ENCODE measurements at regions not wholly inside any gene's neighbourhood (a gene's known extent, or its start where the extent isn't known, plus 50 kb on each side); places are given as distances from the start of the nearest gene placed in this dataset.

- no peak for DNase-seq (ENCODE audit: low read depth)
These were observed 129.1 kb upstream of the FBN2 start for GRCh38 chr5:128667152-128667551.

- DNase-seq (ENCODE audit: low read depth), result no peak
These were observed 129.7 kb upstream of the FBN2 start for GRCh38 chr5:128667751-128668150.

- DNase-seq (ENCODE audit: low read depth), result no peak
These were observed 130.9 kb upstream of the FBN2 start for GRCh38 chr5:128668921-128669320.

- no peak for DNase-seq (ENCODE audit: low read depth)
These were observed 131.8 kb upstream of the FBN2 start for GRCh38 chr5:128669803-128670202.

- DNase-seq (ENCODE audit: low read depth), result no peak
These were observed 133.9 kb upstream of the FBN2 start for GRCh38 chr5:128671943-128672342.

- no peak for DNase-seq (ENCODE audit: low read depth)
These were observed 135.0 kb upstream of the FBN2 start for GRCh38 chr5:128673000-128673399.

GRCh38 chr5:128673411-128673957, 135.4 kb upstream of the FBN2 start:
- no peak for DNase-seq (ENCODE audit: low read depth)

- DNase-seq (ENCODE audit: low read depth), result no peak
These were observed 135.9 kb upstream of the FBN2 start for GRCh38 chr5:128673970-128674369.

- no peak for DNase-seq (ENCODE audit: low read depth)
These were observed 136.9 kb upstream of the FBN2 start for GRCh38 chr5:128674837-128675446.

GRCh38 chr5:128681096-128681495, 143.1 kb upstream of the FBN2 start:
- DNase-seq (ENCODE audit: low read depth), result no peak

- no peak for DNase-seq (ENCODE audit: low read depth)
These were observed 143.9 kb upstream of the FBN2 start for GRCh38 chr5:128681764-128682592.

GRCh38 chr5:128682669-128683068, 144.6 kb upstream of the FBN2 start:
- no peak for DNase-seq (ENCODE audit: low read depth)

- DNase-seq (ENCODE audit: low read depth), result no peak
These were observed 146.9 kb upstream of the FBN2 start for GRCh38 chr5:128684961-128685360.

- DNase-seq (ENCODE audit: low read depth), result no peak
These were observed 149.9 kb upstream of the FBN2 start for GRCh38 chr5:128687930-128688329.

- no peak for DNase-seq (ENCODE audit: low read depth)
These were observed 155.7 kb upstream of the FBN2 start for GRCh38 chr5:128693764-128694163.

GRCh38 chr5:128695791-128696530, 157.9 kb upstream of the FBN2 start:
- DNase-seq (ENCODE audit: low read depth), result no peak

GRCh38 chr5:128701301-128701700, 163.3 kb upstream of the FBN2 start:
- DNase-seq (ENCODE audit: low read depth), result no peak

GRCh38 chr5:128703322-128703721, 165.3 kb upstream of the FBN2 start:
- DNase-seq (ENCODE audit: low read depth), result no peak

- DNase-seq (ENCODE audit: low read depth), result no peak
These were observed 168.2 kb upstream of the FBN2 start for GRCh38 chr5:128706269-128706668.

- no peak for DNase-seq (ENCODE audit: low read depth)
These were observed 170.8 kb upstream of the FBN2 start for GRCh38 chr5:128708841-128709240.

GRCh38 chr5:128711216-128711615, 173.2 kb upstream of the FBN2 start:
- no peak for DNase-seq (ENCODE audit: low read depth)

- no peak for DNase-seq (ENCODE audit: low read depth)
These were observed 176.5 kb upstream of the FBN2 start for GRCh38 chr5:128714551-128714950.

- DNase-seq (ENCODE audit: low read depth), result no peak
These were observed 184.5 kb upstream of the FBN2 start for GRCh38 chr5:128722551-128722950.
